GM12873 (cell line): ENCODE measurements at regions not wholly inside any gene's neighbourhood (a gene's known extent, or its start where the extent isn't known, plus 50 kb on each side); places are given as distances from the start of the nearest gene placed in this dataset.

Experiments
- TF ChIP-seq, protein P1 (sequence below): IDR thresholded peaks from 2 replicates; pipeline ENCODE4 v1.5.1; 2012; ENCODE audit warnings: low read depth, mild to moderate bottlenecking, moderate library complexity, low read length, control low read depth; ENCODE audit not compliant: insufficient read depth; ENCODE audit errors: missing control alignments

DNA sequence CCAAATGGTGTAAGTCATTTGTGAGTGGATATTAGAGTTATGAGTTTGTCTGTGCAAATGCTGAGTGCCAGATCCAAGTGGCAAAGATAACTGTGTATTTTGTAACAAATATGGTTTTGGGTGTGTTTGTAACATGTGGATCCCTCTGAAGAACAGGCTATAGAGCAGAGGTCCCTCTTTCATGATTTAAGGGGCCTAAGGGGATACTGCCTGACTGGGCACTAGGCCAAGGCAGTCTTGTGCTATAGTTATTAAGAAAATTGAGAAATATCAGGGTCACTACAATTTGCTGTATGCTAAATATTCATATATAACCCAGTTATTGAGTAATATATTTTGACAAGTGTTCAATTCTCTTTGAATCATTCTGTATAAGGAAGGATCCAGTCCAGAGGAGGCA is 555.6 kb upstream of the RGMA start:
- TF ChIP-seq, protein P1, sequence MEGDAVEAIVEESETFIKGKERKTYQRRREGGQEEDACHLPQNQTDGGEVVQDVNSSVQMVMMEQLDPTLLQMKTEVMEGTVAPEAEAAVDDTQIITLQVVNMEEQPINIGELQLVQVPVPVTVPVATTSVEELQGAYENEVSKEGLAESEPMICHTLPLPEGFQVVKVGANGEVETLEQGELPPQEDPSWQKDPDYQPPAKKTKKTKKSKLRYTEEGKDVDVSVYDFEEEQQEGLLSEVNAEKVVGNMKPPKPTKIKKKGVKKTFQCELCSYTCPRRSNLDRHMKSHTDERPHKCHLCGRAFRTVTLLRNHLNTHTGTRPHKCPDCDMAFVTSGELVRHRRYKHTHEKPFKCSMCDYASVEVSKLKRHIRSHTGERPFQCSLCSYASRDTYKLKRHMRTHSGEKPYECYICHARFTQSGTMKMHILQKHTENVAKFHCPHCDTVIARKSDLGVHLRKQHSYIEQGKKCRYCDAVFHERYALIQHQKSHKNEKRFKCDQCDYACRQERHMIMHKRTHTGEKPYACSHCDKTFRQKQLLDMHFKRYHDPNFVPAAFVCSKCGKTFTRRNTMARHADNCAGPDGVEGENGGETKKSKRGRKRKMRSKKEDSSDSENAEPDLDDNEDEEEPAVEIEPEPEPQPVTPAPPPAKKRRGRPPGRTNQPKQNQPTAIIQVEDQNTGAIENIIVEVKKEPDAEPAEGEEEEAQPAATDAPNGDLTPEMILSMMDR, result no peak

DNA sequence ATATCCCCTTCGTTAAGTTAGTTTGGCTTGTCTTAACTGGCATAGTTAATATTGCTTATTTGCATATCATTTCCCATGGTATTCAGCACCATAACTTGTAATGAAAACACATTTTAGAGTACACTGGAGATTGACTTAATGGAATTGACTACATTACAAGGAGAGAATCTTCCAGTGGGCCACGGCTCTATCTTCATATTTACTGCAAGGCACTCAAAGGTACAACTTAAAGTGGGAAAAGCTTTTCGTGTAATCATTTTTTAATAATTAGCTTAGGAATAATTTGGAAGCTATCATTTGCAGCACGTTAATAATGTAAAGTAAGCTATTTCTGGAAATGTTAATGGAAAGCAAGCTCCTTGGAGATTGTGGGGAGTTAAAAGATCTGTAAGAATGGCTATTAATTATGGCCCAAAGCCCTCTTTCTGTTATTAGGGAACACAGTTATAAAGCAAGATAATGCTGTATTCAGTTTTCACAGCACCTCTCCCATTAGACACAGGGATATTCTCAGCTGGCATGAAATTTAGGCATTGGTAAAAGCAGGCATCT is 551.5 kb upstream of the RGMA start:
- TF ChIP-seq, protein P1, result no peak

DNA sequence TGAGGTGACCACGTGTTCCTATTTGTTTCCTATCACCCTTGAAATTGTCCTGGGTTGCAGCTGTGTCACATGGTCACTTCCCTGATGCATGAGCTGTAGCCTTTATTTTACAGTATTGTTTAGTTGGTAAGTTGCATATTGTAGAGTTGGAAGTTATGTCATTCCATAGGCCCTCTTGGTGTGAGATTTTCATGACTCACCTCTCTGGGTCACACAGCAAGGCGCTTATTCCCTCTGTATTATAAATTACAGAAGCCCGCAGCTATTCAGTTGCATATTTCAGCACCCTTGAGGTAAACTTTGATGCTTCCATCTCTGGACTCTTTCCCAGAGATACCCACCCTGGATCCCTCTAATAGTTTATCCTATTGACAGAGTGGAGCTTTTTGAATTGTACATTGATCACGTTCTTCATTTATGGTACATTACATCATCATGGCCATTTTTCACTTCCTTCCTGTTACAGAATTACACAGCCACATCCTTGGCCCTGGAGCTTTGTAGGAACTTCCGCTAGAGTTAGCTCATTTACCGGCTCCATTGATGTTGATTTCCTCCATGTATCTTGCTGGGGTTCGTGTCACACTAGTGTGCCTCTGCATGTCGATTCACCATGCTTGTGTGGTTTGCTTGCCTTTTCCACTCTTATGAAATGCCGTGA is 543.1 kb upstream of the RGMA start:
- TF ChIP-seq, protein P1, result no peak

DNA sequence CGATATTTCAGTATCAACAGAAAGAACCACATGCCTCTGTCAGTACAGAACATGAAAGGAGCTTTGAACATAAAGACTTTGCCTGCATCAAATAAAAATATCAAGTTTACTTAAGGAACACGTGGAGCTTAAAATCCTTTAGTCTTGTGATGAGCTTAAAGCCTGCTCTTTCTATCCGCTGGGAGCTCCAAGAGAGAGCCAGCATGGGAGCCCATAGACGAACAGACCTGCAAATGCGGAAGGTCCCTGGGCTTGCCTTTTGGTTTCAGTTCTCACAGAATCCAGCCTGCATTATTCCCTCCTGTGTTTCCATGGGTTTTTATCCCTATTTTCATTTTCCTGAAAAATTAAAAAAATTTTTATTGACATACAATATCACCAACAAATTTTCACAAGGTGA is 530.6 kb upstream of the RGMA start:
- TF ChIP-seq, protein P1, result no peak

DNA sequence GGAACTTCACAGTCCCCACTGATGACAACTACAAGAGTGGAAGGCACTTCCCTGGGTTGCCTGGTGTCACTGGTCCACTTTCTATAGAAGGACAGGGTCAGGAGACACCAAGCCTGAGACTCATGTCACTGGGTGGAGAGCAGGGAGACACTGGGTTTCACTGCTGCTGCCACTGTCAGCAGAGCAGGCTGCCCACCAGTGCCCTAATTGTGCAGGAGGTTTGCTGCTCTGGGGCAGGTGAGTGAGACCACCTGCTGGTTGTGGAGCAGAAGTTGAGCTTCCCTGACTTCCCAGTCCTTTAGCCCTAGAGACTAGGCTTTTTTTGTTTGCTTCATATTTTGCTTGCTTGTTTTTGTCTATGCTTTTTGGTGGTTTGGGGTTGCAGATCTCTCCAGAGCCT is 528.4 kb upstream of the RGMA start:
- TF ChIP-seq, protein P1, result peak; percentile 4

DNA sequence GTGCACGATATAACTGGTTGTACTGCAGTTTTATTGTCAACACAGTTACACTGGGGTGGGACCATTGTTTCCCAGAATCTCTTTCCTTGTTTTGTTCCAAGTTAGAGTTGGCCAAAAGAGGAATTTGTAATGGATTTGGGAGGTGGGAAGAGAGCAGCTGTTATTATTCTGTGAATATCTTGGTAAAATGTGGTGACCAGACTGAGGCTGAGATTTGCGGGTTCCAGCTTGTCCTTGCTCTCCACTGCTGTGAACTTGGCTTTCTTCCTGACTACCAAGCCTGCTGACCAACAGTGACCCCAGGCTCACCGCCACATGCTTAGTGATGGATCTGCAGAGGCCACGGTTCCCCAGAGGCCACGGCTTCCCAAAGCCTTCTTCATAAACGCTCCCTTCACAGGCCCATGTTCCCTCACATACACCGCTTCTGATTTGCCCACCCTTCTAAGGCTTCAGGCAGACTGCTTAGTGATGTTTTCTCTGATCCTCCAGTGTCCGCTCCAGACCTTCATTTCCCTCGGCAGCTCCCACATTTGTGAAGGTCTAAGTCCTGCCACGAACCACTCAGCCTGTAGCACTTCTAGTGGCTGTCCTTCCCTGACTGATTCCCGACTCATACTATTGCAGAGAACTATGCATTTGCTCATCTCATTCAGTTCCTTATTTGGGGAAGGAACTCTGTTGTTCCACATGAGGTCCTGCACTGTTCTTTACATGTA is 525.5 kb upstream of the RGMA start:
- TF ChIP-seq, protein P1, result no peak

DNA sequence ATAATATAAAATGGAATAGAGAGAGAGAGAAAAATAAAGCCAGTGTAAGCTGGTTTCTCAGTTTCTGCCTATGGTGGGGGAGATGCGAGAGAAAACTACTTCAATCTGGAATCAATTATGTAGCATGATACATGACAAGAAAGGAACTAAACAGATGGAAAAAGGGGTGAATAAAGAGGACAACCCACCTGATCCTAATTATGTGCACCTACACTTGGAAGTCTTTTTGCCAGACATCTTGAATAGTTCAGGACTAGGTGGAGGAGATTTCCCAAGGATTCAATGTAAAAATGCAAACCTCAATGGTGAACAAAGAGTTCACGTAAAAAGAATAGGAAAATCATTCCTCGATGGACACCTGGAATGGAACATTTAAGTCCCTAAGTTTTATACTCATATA is 524.4 kb upstream of the RGMA start:
- TF ChIP-seq, protein P1, result no peak
